Calu3 (cell line): ENCODE measurements at regions not wholly inside any gene's neighbourhood (a gene's known extent, or its start where the extent isn't known, plus 50 kb on each side); places are given as distances from the start of the nearest gene placed in this dataset.

Source experiments
- BruUV-seq: library from RNA; stranded (reverse); fragments of 400-500 nt; replicated peaks from 2 replicates; lab custom pipeline; 2021; lab: Mats Ljungman, UMichigan
- CTCF ChIA-PET: fragments of 300-600 bp; sonication (Branson Sonifier 250); formaldehyde crosslinking; loops from one replicate; lab custom pipeline; 2022; ENCODE audit warnings: antibody characterized with exemption; lab: Charles Lee
- DNase-seq: peaks from one replicate; pipeline ENCODE4 v3.0.0; 2022
- H3K27ac Mint-ChIP-seq: one replicate; pipeline ENCODE4 v1.8.0; 2022; ENCODE audit warnings: mixed read lengths; ENCODE audit not compliant: unreplicated experiment
- H3K27me3 Mint-ChIP-seq: one replicate; pipeline ENCODE4 v1.8.0; 2022; ENCODE audit warnings: mixed read lengths; ENCODE audit not compliant: unreplicated experiment
- H3K36me3 Mint-ChIP-seq: one replicate; pipeline ENCODE4 v1.8.0; 2022; ENCODE audit warnings: mild to moderate bottlenecking, moderate library complexity, mixed read lengths; ENCODE audit not compliant: insufficient read depth, unreplicated experiment
- H3K4me1 Mint-ChIP-seq: one replicate; pipeline ENCODE4 v1.8.0; 2022; ENCODE audit warnings: mild to moderate bottlenecking, low read depth, mixed read lengths; ENCODE audit not compliant: unreplicated experiment
- H3K4me3 Mint-ChIP-seq: one replicate; pipeline ENCODE4 v1.8.0; 2022; ENCODE audit warnings: mild to moderate bottlenecking, low read depth, moderate library complexity, mixed read lengths; ENCODE audit not compliant: unreplicated experiment
- H3K9me3 Mint-ChIP-seq: one replicate; pipeline ENCODE4 v1.8.0; 2022; ENCODE audit warnings: low read depth, mixed read lengths; ENCODE audit not compliant: unreplicated experiment
- intact Hi-C: fragments of 100-400 bp; cut with micrococcal nuclease; formaldehyde crosslinking; loops from one replicate; pipeline ENCODE4 v1.10.0; 2022; ENCODE audit not compliant: unreplicated experiment
- TF ChIP-seq, protein P1 (sequence below): fragments of 200-600 bp; IDR thresholded peaks from one replicate; pipeline ENCODE4 v1.8.0; 2022; ENCODE audit warnings: antibody characterized with exemption; ENCODE audit not compliant: unreplicated experiment

DNA sequence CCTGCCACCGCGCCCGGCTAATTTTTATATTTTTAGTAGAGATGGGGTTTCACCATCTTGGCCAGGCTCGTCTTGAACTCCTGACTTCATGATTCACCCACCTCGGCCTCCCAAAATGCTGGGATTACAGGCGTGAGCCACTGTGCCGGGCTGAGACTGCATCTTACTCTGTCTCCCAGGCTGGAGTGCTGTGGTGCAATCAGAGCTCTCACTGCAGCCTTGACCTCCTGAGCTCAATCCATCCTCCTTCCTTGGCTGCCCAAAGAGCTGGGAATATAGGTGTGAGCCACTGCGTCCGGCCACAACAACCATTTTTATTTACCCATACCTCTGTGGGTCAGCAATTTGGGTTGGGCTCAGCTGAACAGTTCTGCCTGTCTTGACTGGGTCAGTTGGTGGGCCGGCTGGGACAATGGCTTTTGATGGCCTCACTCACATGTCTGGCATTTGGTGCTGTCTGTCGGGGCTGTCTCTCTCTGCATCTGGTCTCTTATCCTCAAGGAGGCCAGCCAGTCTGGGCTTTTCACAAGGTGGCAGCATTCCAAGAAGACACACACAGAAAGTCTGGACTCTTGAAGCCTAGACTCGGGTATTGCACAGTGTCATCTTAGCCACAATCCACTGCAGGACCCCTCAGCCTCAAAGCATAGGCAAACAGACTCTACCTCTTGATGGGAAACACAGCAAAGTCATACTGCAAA lies 116.8 kb upstream of the GATA6 start:
- peaks cover 4% of the 10 kb centered on the region for H3K9me3 Mint-ChIP-seq
- H3K36me3 Mint-ChIP-seq: no peaks in the 10 kb centered on the region
- no peak overlapping the region for H3K4me3 Mint-ChIP-seq
- BruUV-seq: no TSS peak
- intact Hi-C loops: no loop called here
- H3K4me1 Mint-ChIP-seq: peaks cover 18% of the 10 kb centered on the region
- CTCF ChIA-PET: no interaction called here
- no peak for DNase-seq
- TF ChIP-seq, protein P1, sequence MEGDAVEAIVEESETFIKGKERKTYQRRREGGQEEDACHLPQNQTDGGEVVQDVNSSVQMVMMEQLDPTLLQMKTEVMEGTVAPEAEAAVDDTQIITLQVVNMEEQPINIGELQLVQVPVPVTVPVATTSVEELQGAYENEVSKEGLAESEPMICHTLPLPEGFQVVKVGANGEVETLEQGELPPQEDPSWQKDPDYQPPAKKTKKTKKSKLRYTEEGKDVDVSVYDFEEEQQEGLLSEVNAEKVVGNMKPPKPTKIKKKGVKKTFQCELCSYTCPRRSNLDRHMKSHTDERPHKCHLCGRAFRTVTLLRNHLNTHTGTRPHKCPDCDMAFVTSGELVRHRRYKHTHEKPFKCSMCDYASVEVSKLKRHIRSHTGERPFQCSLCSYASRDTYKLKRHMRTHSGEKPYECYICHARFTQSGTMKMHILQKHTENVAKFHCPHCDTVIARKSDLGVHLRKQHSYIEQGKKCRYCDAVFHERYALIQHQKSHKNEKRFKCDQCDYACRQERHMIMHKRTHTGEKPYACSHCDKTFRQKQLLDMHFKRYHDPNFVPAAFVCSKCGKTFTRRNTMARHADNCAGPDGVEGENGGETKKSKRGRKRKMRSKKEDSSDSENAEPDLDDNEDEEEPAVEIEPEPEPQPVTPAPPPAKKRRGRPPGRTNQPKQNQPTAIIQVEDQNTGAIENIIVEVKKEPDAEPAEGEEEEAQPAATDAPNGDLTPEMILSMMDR: no peak
- no peak overlapping the region for H3K27ac Mint-ChIP-seq
- H3K27me3 Mint-ChIP-seq: no peaks in the 10 kb centered on the region

DNA sequence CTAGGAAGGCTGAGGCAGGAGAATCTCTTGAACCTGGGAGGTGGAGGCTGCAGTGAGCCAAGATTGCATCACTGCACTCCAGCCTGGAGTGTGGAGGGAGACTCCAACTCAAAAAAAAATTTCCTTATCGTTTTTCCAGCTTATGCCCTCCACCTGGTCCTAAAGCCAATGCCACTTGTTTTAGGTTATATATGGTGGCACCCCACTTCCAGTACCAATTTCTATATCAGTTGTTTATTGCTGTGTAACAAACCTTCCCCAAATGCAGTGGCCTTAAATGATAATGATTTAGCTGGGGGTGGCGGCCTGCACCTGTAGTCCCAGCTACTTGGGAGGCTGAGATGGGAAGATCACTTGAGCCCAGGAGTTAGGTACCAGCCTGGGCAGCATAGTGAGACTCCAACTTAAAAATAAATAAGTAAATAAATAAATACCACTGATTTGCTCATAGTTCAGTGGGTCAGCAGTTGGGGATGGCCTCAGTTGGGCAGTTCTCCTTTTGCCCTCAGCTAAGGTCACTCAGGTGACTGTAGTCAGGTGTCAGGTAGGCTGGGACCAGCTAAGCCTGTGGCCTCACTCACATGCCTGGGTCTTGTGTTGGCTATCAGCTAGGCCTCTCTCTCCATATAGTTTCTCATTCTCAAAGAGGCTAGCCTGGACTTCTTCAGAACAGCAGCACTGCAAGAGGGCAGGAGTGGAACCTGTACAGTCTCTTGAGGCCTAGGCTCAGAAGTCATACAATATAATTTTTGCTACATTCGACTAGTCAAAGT lies 113.7 kb upstream of the GATA6 start:
- intact Hi-C loops: no loop called here
- peaks cover 4% of the 10 kb centered on the region for H3K9me3 Mint-ChIP-seq
- no TSS peak for BruUV-seq
- H3K27me3 Mint-ChIP-seq: no peaks in the 10 kb centered on the region
- TF ChIP-seq, protein P1: no peak
- DNase-seq: no peak
- CTCF ChIA-PET: no interaction called here
- H3K27ac Mint-ChIP-seq: no peak overlapping the region
- H3K36me3 Mint-ChIP-seq: no peaks in the 10 kb centered on the region
- H3K4me1 Mint-ChIP-seq: no peaks in the 10 kb centered on the region
- no peak overlapping the region for H3K4me3 Mint-ChIP-seq

DNA sequence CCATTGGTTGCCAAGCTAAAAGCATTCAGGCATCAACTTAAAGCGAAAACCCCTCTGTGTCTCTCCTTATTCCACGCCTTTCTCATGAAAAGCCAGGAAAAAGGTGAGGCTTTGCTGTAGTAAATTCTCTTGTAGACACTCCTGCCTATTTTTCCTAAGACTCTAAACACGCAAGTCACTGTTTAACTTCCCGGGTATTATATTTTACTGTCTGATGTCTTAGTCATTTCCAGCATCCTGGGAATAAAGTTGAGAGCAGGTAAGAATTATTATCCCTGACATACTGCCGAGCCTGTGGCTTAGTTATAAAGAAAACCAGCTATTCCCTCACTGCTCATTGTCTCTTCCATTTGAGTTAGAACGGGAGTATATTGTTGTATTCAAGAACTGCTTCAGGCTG lies 112.4 kb upstream of the GATA6 start:
- Mint-ChIP-seq H3K36me3 (no peaks in the 10 kb centered on the region), H3K9me3 (peaks cover 4% of the 10 kb centered on the region), H3K27ac (no peak overlapping the region), H3K4me3 (no peak overlapping the region), H3K27me3 (no peaks in the 10 kb centered on the region), H3K4me1 (no peaks in the 10 kb centered on the region)
- intact Hi-C loops: no loop called here
- no peak for DNase-seq
- CTCF ChIA-PET: interaction anchor here (0.6 kb wide), 2 partner anchors 99 to 482 kb away, joined by 3 read pairs; no protein-coding TSS in a partner anchor
- BruUV-seq: no TSS peak
- TF ChIP-seq, protein P1: no peak

DNA sequence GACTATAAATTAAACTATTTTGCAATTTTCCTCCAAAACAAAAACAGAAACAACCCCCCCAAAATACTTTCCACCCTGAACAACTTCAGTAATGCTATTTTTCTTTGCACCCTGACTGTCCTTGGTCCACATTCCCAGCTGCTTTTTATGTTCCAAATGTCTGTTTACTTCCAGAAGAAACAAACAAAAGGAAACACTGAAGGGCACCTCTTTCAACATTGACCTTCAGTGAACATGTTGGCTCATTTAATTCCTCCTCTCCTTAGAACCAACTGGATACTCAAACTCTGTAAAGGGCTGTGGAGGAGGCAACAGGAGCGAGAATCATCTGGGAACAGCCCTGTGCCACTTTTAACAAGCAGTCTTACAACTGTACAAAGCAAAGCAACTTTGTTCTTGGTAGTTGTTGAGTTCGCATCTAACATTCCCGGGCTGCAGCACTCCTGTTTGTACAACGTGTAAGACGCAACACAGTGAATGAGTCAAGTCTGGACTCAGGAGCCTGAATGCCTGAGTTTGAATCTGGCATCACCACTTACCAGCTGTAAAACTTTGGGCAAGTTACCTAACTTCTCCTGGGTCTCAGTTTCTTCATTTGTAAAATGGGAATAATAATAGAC lies 111.4 kb upstream of the GATA6 start:
- BruUV-seq: no TSS peak
- H3K27ac Mint-ChIP-seq: no peak overlapping the region
- no peak for DNase-seq
- H3K27me3 Mint-ChIP-seq: no peaks in the 10 kb centered on the region
- intact Hi-C loops: no loop called here
- TF ChIP-seq, protein P1: no peak
- H3K36me3 Mint-ChIP-seq: no peaks in the 10 kb centered on the region
- no peaks in the 10 kb centered on the region for H3K4me1 Mint-ChIP-seq
- peaks cover 4% of the 10 kb centered on the region for H3K9me3 Mint-ChIP-seq
- no peak overlapping the region for H3K4me3 Mint-ChIP-seq
- CTCF ChIA-PET: no interaction called here
